Endothelial cell of umbilical vein (primary cell): ENCODE measurements at regions not wholly inside any gene's neighbourhood (a gene's known extent, or its start where the extent isn't known, plus 50 kb on each side); places are given as distances from the start of the nearest gene placed in this dataset.

Source experiments
- BruUV-seq: library from RNA; stranded (reverse); fragments of 400-500 nt; replicated peaks from 2 replicates; lab custom pipeline; 2021; lab: Mats Ljungman, UMichigan
- CTCF ChIA-PET: fragments of 300-600, 350-600 bp; sonication (Branson Sonifier 250); formaldehyde crosslinking; loops from one replicate; lab custom pipeline; 2021; ENCODE audit warnings: antibody characterized with exemption, inconsistent platforms; lab: Charles Lee
- POLR2A ChIA-PET: fragments of 300-600, 350-600 bp; sonication (Branson Sonifier 250); formaldehyde crosslinking; loops from one replicate; lab custom pipeline; 2021; ENCODE audit warnings: antibody characterized with exemption, inconsistent platforms; lab: Charles Lee
- DNase-seq: peaks from one replicate; pipeline ENCODE4 v3.0.0-alpha.2; 2011; ENCODE audit warnings: low read depth, low spot score
- FAIRE-seq: peaks from 2 replicates; lab custom pipeline; 2011; peaks lifted over from hg19 to GRCh38; lab: Jason Lieb, UNC
- H2AFZ ChIP-seq: 2 replicates; pipeline ENCODE4 v1.6.0; 2012; ENCODE audit warnings: low read depth, low read length, control low read depth, inconsistent platforms
- H3K27ac ChIP-seq: 2 replicates; pipeline ENCODE4 v1.5.1; 2011; ENCODE audit warnings: low read depth, mild to moderate bottlenecking, control low read depth, low read length, moderate library complexity; ENCODE audit not compliant: insufficient read depth
- H3K27me3 ChIP-seq, 2 experiments: 2 replicates each; pipeline versions ENCODE4 v1.6.0 to v1.6.1; 2011; ENCODE audit warnings: low read length in 2 of 2, mixed read lengths in 1 of 2; ENCODE audit not compliant: control insufficient read depth in 2 of 2, insufficient read depth in 2 of 2
- H3K36me3 ChIP-seq, 2 experiments: 2 replicates in 1 of 2; 3 replicates in 1 of 2; pipeline ENCODE4 v1.5.1; 2011; ENCODE audit warnings: low read length in 2 of 2, mild to moderate bottlenecking in 1 of 2, moderate library complexity in 1 of 2; ENCODE audit not compliant: control insufficient read depth in 2 of 2, insufficient read depth in 2 of 2; ENCODE audit errors: extremely low read depth in 1 of 2
- H3K4me1 ChIP-seq: 3 replicates; pipeline ENCODE4 v1.5.1; 2011; ENCODE audit warnings: mild to moderate bottlenecking, low read length; ENCODE audit not compliant: control insufficient read depth, insufficient read depth; ENCODE audit errors: extremely low read depth
- H3K4me2 ChIP-seq: 2 replicates; pipeline ENCODE4 v1.6.1; 2011; ENCODE audit warnings: low read length, control low read depth, mixed read lengths; ENCODE audit not compliant: insufficient read depth
- H3K4me3 ChIP-seq, 3 experiments: fragments of 200-600 bp in 1 of 3; sonication (generic), shearing (Covaris generic) in 1 of 3; replicated peaks in 1 of 3; 2 replicates each; pipeline ENCODE4 v1.5.1; 2011 to 2016; ENCODE audit warnings: control low read depth in 3 of 3, low read length in 3 of 3, mild to moderate bottlenecking in 2 of 3, inconsistent platforms in 1 of 3, low read depth in 1 of 3, moderate library complexity in 1 of 3; ENCODE audit not compliant: insufficient read depth in 1 of 3
- H3K79me2 ChIP-seq: 2 replicates; pipeline ENCODE4 v1.6.0; 2012; ENCODE audit warnings: low read length, inconsistent platforms; ENCODE audit not compliant: control insufficient read depth, insufficient read depth
- H3K9ac ChIP-seq: replicated peaks from 2 replicates; pipeline ENCODE3; 2011; ENCODE audit warnings: low read length, control low read depth; ENCODE audit not compliant: insufficient read depth; ENCODE audit errors: extremely low read depth
- H3K9me1 ChIP-seq: replicated peaks from 3 replicates; pipeline ENCODE4 v1.6.0; 2011; ENCODE audit warnings: mild to moderate bottlenecking, low read length; ENCODE audit not compliant: control insufficient read depth, insufficient read depth; ENCODE audit errors: extremely low read depth
- H3K9me3 ChIP-seq: replicated peaks from 2 replicates; pipeline ENCODE4 v1.5.1; 2012; ENCODE audit warnings: low read length, inconsistent platforms; ENCODE audit not compliant: control insufficient read depth, insufficient read depth
- H4K20me1 ChIP-seq: replicated peaks from 2 replicates; pipeline ENCODE3; 2011; ENCODE audit warnings: mild to moderate bottlenecking, low read length; ENCODE audit not compliant: control insufficient read depth, insufficient read depth; ENCODE audit errors: extremely low read depth
- EZH2 ChIP-seq: IDR thresholded peaks from 2 replicates; pipeline ENCODE4 v1.6.1; 2012; ENCODE audit warnings: borderline replicate concordance, low read depth, mild to moderate bottlenecking, moderate library complexity, low read length, inconsistent platforms; ENCODE audit not compliant: severe bottlenecking
- FOS ChIP-seq: IDR thresholded peaks from 2 replicates; pipeline ENCODE4 v1.6.1; 2011; ENCODE audit warnings: mild to moderate bottlenecking, low read length, moderate library complexity, borderline replicate concordance; ENCODE audit not compliant: insufficient read depth
- GATA2 ChIP-seq: IDR thresholded peaks from 2 replicates; pipeline ENCODE4 v1.7.0; 2011; ENCODE audit warnings: low read depth, mild to moderate bottlenecking, moderate library complexity, mixed read lengths, low read length; ENCODE audit not compliant: insufficient read length, insufficient read depth
- JUN ChIP-seq: IDR thresholded peaks from 2 replicates; pipeline ENCODE4 v1.6.1; 2011; ENCODE audit warnings: borderline replicate concordance, low read depth; ENCODE audit not compliant: insufficient read length, insufficient read depth
- MYC ChIP-seq: IDR thresholded peaks from one replicate; pipeline ENCODE4 v1.6.1; 2011; ENCODE audit warnings: mild to moderate bottlenecking, low read depth, low read length
- POLR2A ChIP-seq: IDR thresholded peaks from 2 replicates; pipeline ENCODE4 v1.6.1; 2012; ENCODE audit warnings: low read depth, mild to moderate bottlenecking, control low read depth, low read length
- POLR2AphosphoS5 ChIP-seq: IDR thresholded peaks from 2 replicates; pipeline ENCODE4 v1.6.1; 2012; ENCODE audit warnings: low read depth, mild to moderate bottlenecking, control low read depth, low read length, moderate library complexity; ENCODE audit not compliant: insufficient read depth
- dilution Hi-C: fragments of 300-500 bp; cut with MboI; formaldehyde crosslinking; loops from one replicate; pipeline ENCODE4 v1.15.0; 2019; ENCODE audit warnings: low sequenced_read_pairs; ENCODE audit not compliant: extremely low pct_ligation_motif_present
- intact Hi-C: fragments of 100-400 bp; cut with micrococcal nuclease; formaldehyde crosslinking; loops from one replicate; pipeline ENCODE4 v1.10.0; 2022
- TF ChIP-seq, protein P1 (sequence below): IDR thresholded peaks from 2 replicates; pipeline ENCODE4 v1.6.1; 2011; ENCODE audit not compliant: insufficient read depth, insufficient read length
- TF ChIP-seq, protein P2 (sequence below), 2 donors: IDR thresholded peaks; 1 replicate in 1 of 2; 2 replicates in 1 of 2; pipeline ENCODE4 v1.5.1; 2011; ENCODE audit warnings: low read length in 2 of 2, mild to moderate bottlenecking in 2 of 2, moderate library complexity in 2 of 2, control low read depth in 1 of 2, inconsistent platforms in 1 of 2, low read depth in 1 of 2; ENCODE audit not compliant: insufficient read depth in 1 of 2; ENCODE audit errors: extremely low read depth in 1 of 2

DNA sequence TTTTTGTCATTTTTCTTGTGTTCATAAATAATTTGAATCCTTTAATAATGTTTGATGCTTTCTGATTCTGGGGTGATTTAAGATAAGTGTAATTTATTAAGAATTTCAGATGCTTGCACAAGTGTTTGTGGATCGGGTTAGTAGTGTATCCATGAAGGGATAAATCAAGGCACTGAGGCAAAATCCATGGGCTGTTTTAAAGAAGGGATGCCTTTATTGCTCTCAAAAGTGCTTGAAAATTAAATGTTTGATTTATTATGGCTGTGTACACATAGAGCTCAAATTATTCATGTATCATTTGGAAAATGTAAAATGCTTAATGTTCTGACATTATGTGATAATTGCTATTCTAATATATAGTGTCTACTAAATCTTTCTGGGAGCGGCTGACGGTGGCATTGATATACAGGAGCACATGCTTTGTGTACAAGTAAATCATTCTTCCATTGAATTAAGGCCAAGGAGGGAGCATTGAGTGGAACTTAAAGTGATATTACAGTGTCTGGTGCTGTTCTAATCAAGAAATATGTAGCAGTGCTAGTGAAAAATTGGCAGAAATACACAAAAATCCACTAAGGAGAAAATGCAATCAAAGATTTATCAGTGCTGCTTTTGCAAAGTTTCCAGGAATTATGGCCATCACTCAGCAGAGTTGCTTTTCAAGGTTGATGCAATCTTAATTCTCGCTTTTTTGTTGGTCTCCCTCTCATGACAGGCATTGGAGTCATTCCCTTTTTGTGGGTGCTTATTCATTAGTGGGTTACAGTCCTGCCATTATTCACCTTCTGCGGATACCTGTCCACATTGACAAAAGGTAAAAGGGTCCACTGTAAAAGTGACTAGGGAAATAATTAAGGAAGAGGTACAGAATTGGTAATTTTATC is 181.6 kb downstream of the MFSD1 start:
- Histone ChIP-seq H3K36me3 (no peaks in the 10 kb centered on the region), H3K9ac (no peak overlapping the region), H4K20me1 (no peaks in the 10 kb centered on the region), H3K9me3 (no peaks in the 10 kb centered on the region), H3K4me3 (no peak overlapping the region), H2AFZ (no peak overlapping the region), H3K27me3 (peaks cover 0 to 3% of the 10 kb centered on the region in 2 experiments), H3K79me2 (no peaks in the 10 kb centered on the region), H3K4me1 (no peaks in the 10 kb centered on the region), H3K4me2 (no peak overlapping the region), H3K9me1 (no peaks in the 10 kb centered on the region), H3K27ac (no peak overlapping the region)
- POLR2A ChIA-PET = no interaction called here
- dilution Hi-C loops = no loop called here
- no TSS peak for BruUV-seq
- CTCF ChIA-PET = no interaction called here
- DNase-seq (no peak), FAIRE-seq (no peak)
- TF ChIP-seq FOS = no peak
- TF ChIP-seq, protein P1, sequence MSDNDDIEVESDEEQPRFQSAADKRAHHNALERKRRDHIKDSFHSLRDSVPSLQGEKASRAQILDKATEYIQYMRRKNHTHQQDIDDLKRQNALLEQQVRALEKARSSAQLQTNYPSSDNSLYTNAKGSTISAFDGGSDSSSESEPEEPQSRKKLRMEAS = no peak
- no peak for TF ChIP-seq EZH2
- no peak for TF ChIP-seq MYC
- no peak for TF ChIP-seq POLR2AphosphoS5
- no peak for TF ChIP-seq POLR2A
- intact Hi-C loops = no loop called here

DNA sequence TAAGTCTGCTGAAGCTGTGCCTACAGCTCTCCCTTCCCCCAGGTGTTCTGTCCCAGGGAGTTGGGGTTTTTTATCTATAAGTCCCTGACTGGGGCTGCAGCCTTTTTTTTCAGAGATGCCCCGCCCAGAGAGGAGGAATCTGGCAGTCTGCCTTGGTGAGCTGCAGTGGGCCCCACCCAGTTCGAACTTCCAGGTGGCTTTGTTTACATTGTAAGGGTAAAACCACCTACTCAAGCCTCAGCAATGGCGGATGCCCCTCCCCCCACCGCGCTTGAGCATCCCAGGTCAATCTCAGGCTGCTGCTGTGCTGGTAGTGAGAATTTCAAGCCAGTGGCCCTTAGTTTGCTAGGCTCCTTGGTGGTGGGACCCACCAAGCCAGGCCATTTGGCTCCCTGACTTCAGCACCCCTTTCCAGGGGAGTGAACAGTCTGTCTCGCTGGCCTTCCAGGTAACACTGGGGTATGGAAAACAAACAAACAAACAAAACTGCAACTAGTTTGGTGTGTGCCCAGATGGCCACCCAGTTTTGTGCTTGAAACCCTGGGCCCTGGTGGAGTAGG is 189.4 kb downstream of the MFSD1 start:
- POLR2A ChIA-PET = no interaction called here
- Histone ChIP-seq H2AFZ (no peak overlapping the region), H3K4me1 (no peaks in the 10 kb centered on the region), H3K79me2 (no peaks in the 10 kb centered on the region), H3K4me2 (no peak overlapping the region), H3K27me3 (no peaks in the 10 kb centered on the region), H3K4me3 (no peak overlapping the region), H3K9me3 (no peaks in the 10 kb centered on the region), H3K27ac (no peak overlapping the region), H3K9me1 (no peaks in the 10 kb centered on the region), H3K9ac (no peak overlapping the region), H4K20me1 (no peaks in the 10 kb centered on the region), H3K36me3 (no peaks in the 10 kb centered on the region)
- DNase-seq (no peak), FAIRE-seq (no peak)
- dilution Hi-C loops = no loop called here
- CTCF ChIA-PET = no interaction called here
- no peak for TF ChIP-seq EZH2
- TF ChIP-seq GATA2 = no peak
- TF ChIP-seq, protein P1 = no peak
- no peak for TF ChIP-seq POLR2A
- TF ChIP-seq FOS = no peak
- no peak for TF ChIP-seq JUN
- TF ChIP-seq POLR2AphosphoS5 = no peak
- TF ChIP-seq, protein P2, sequence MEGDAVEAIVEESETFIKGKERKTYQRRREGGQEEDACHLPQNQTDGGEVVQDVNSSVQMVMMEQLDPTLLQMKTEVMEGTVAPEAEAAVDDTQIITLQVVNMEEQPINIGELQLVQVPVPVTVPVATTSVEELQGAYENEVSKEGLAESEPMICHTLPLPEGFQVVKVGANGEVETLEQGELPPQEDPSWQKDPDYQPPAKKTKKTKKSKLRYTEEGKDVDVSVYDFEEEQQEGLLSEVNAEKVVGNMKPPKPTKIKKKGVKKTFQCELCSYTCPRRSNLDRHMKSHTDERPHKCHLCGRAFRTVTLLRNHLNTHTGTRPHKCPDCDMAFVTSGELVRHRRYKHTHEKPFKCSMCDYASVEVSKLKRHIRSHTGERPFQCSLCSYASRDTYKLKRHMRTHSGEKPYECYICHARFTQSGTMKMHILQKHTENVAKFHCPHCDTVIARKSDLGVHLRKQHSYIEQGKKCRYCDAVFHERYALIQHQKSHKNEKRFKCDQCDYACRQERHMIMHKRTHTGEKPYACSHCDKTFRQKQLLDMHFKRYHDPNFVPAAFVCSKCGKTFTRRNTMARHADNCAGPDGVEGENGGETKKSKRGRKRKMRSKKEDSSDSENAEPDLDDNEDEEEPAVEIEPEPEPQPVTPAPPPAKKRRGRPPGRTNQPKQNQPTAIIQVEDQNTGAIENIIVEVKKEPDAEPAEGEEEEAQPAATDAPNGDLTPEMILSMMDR (IDR thresholded peaks at IDR 0.05; ENCODE audit: extremely low read depth in 1 of 2, insufficient read depth in 1 of 2, low read depth in 1 of 2, low read length in 2 of 2) = no peak
- TF ChIP-seq MYC = no peak
- intact Hi-C loops = no loop called here
- no TSS peak for BruUV-seq
